Lower lobe of right lung (tissue), 2 donors: ENCODE measurements at regions not wholly inside any gene's neighbourhood (a gene's known extent, or its start where the extent isn't known, plus 50 kb on each side); places are given as distances from the start of the nearest gene placed in this dataset.

Experiments used
- ATAC-seq, 2 donors: fragments of 200-7000 bp; cut with Tn5 transposase; one replicate each; pipeline ENCODE4 v1.9.1; 2020 to 2022; ENCODE audit warnings: mild to moderate bottlenecking in 2 of 2, moderate library complexity in 2 of 2
- DNase-seq: peaks from one replicate; pipeline ENCODE4 v3.0.0-alpha.2; 2020
- H3K27ac ChIP-seq: fragments of 200-600 bp; one replicate; pipeline ENCODE4 v1.8.0; 2022
- H3K27me3 ChIP-seq: fragments of 200-600 bp; one replicate; pipeline ENCODE4 v1.8.0; 2022; ENCODE audit warnings: low read depth
- H3K36me3 ChIP-seq: fragments of 200-600 bp; one replicate; pipeline ENCODE4 v1.8.0; 2022; ENCODE audit warnings: mild to moderate bottlenecking
- H3K4me1 ChIP-seq: fragments of 200-600 bp; one replicate; pipeline ENCODE4 v1.8.0; 2022
- H3K4me3 ChIP-seq: fragments of 200-600 bp; one replicate; pipeline ENCODE4 v1.8.0; 2022; ENCODE audit warnings: mild to moderate bottlenecking
- H3K9me3 ChIP-seq: fragments of 200-600 bp; one replicate; pipeline ENCODE4 v1.8.0; 2022
- CTCF ChIP-seq: fragments of 200-600 bp; IDR thresholded peaks from one replicate; pipeline ENCODE4 v1.8.0; 2022; ENCODE audit warnings: antibody characterized with exemption, mild to moderate bottlenecking
- intact Hi-C: fragments of 100-400 bp; cut with DNase I; formaldehyde crosslinking; loops from one replicate; pipeline ENCODE4 v1.11.0; 2022
- donor health status: DM: no; HTN: yes; CAD: no; lungs with severe emphysema.

GRCh38 chr3:14283813-14284438 is 105.3 kb downstream of the LSM3 start:
- intact Hi-C loops: no loop called here

GRCh38 chr3:14284694-14285547 is 106.3 kb downstream of the LSM3 start:
- Histone ChIP-seq H3K36me3 (no peaks in the 10 kb centered on the region), H3K9me3 (no peaks in the 10 kb centered on the region), H3K27me3 (no peaks in the 10 kb centered on the region), H3K4me3 (no peak overlapping the region), H3K27ac (no peak overlapping the region), H3K4me1 (no peaks in the 10 kb centered on the region)
- DNase-seq (no peak), ATAC-seq (no peak)
- TF ChIP-seq CTCF: no peak
- intact Hi-C loops: no loop called here

More at GRCh38 chr3:14283813-14284438, 105.3 kb downstream of the LSM3 start:
- Histone ChIP-seq H3K4me1 (no peaks in the 10 kb centered on the region), H3K9me3 (no peaks in the 10 kb centered on the region), H3K4me3 (no peak overlapping the region), H3K36me3 (no peaks in the 10 kb centered on the region), H3K27me3 (no peaks in the 10 kb centered on the region), H3K27ac (no peak overlapping the region)
- ATAC-seq: peak; percentile 33 to 39
- no peak for DNase-seq
- TF ChIP-seq CTCF: no peak

- no peak for ATAC-seq
Observed at GRCh38 chr3:14285548-14285925, 106.9 kb downstream of the LSM3 start.

GRCh38 chr3:14286887-14287500 is 108.4 kb downstream of the LSM3 start:
- Histone ChIP-seq H3K9me3 (no peaks in the 10 kb centered on the region), H3K27me3 (no peaks in the 10 kb centered on the region), H3K36me3 (no peaks in the 10 kb centered on the region), H3K4me1 (no peaks in the 10 kb centered on the region), H3K4me3 (no peak overlapping the region), H3K27ac (no peak overlapping the region)
- TF ChIP-seq CTCF: no peak
- no peak for DNase-seq
- no peak for ATAC-seq
- intact Hi-C loops: no loop called here

More at GRCh38 chr3:14285548-14285925, 106.9 kb downstream of the LSM3 start:
- no peak for TF ChIP-seq CTCF
- Histone ChIP-seq H3K4me3 (no peak overlapping the region), H3K36me3 (no peaks in the 10 kb centered on the region), H3K9me3 (no peaks in the 10 kb centered on the region), H3K4me1 (no peaks in the 10 kb centered on the region), H3K27ac (no peak overlapping the region), H3K27me3 (no peaks in the 10 kb centered on the region)
- intact Hi-C loops: no loop called here
- DNase-seq: no peak

- DNase-seq (no peak), ATAC-seq (no peak)
- Histone ChIP-seq H3K4me1 (no peaks in the 10 kb centered on the region), H3K36me3 (no peaks in the 10 kb centered on the region), H3K9me3 (no peaks in the 10 kb centered on the region), H3K4me3 (no peak overlapping the region), H3K27me3 (no peaks in the 10 kb centered on the region), H3K27ac (no peak overlapping the region)
- TF ChIP-seq CTCF: no peak
- intact Hi-C loops: no loop called here
Observed at GRCh38 chr3:14288177-14288788, 109.7 kb downstream of the LSM3 start.
